HFF-Myc (cell line): ENCODE measurements at regions not wholly inside any gene's neighbourhood (a gene's known extent, or its start where the extent isn't known, plus 50 kb on each side); places are given as distances from the start of the nearest gene placed in this dataset.

Source experiments
- DNase-seq: peaks from one replicate; pipeline ENCODE4 v3.0.0-alpha.2; 2011; ENCODE audit warnings: low read depth; ENCODE audit errors: extremely low read depth
- H3K4me3 ChIP-seq: replicated peaks from 2 replicates; pipeline ENCODE4 v1.5.1; 2011; ENCODE audit warnings: low read depth, mild to moderate bottlenecking, control low read depth, low read length
- TF ChIP-seq, protein P1 (sequence below): IDR thresholded peaks from 2 replicates; pipeline ENCODE4 v1.5.1; 2012; ENCODE audit warnings: mild to moderate bottlenecking, low read depth, low read length, control low read depth; ENCODE audit errors: missing control alignments

DNA sequence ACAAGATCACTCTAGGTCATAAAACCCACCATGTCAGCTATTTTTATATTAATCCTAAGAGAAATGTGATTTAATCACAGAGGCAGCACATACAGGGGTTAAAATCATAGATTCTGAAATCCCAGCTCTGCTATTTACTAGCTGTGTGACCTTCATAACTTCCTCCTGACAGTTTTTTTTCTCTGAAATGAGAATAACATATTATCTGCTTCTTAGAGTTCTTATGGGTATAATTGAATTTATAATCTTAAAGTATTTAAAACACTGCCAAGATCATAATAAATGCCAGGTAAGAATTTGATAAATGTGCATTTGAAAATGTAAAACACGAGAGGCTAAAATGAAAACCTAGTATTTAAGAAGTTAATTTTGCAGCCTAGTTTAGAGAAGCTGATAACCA, 722.9 kb downstream of the SLITRK6 start:
- TF ChIP-seq, protein P1, sequence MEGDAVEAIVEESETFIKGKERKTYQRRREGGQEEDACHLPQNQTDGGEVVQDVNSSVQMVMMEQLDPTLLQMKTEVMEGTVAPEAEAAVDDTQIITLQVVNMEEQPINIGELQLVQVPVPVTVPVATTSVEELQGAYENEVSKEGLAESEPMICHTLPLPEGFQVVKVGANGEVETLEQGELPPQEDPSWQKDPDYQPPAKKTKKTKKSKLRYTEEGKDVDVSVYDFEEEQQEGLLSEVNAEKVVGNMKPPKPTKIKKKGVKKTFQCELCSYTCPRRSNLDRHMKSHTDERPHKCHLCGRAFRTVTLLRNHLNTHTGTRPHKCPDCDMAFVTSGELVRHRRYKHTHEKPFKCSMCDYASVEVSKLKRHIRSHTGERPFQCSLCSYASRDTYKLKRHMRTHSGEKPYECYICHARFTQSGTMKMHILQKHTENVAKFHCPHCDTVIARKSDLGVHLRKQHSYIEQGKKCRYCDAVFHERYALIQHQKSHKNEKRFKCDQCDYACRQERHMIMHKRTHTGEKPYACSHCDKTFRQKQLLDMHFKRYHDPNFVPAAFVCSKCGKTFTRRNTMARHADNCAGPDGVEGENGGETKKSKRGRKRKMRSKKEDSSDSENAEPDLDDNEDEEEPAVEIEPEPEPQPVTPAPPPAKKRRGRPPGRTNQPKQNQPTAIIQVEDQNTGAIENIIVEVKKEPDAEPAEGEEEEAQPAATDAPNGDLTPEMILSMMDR: no peak
- no peak for DNase-seq

DNA sequence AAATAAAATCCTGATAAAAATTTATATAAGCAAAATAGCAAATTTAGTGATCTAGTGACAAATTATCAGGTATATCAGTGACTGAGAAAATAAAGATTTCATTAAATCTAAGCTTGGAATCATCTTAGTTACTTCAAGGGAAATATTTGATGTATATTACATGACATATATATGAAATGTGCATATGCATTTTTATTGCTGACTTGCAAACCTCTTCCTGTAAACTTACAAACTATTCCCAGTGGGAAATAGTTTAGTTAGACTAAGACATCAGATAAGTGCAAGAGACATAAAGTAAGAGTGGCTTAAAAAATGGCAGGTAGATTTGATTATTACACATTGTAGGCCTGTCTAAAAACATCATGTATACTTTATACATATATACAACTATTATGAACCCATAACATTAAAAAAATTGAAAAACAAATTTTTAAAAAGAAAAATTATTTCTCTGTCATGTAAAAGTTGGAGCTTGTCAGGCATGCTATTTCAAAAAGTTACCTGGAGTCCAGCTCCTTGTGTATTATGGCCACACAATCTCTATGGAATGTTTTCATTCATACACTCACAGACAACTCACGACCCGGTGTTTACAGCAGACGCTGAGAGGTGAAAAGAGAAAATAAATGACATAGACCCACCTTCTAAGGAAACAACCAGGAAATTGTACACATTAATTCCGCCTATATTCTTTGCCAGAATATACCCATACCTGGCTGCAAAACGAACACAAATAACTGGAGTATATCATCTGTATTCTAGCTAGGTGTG, 724.5 kb downstream of the SLITRK6 start:
- TF ChIP-seq, protein P1: no peak
- no peak overlapping the region for H3K4me3 ChIP-seq
- no peak for DNase-seq

More for the DNA sequence above, 722.9 kb downstream of the SLITRK6 start:
- no peak overlapping the region for H3K4me3 ChIP-seq

DNA sequence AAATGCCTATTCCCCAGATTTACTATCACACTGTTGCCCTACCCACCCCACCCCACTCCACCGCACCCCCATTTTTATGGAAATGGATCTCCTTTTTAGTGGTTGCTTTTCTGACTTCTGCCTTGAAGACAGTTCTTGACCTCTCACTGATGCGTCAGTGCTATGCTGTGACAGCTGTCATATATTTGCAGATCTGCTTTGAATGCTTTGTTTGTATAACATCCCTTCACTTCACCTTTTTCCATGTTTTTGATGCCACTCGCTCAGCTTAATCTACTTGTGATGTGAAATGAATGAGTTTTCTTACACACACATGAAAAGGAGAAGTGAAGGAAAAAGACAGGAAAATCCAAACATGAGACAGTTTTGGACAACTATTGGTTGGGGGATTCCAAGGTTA, 731.0 kb downstream of the SLITRK6 start:
- TF ChIP-seq, protein P1: no peak
- no peak overlapping the region for H3K4me3 ChIP-seq
- DNase-seq: no peak

DNA sequence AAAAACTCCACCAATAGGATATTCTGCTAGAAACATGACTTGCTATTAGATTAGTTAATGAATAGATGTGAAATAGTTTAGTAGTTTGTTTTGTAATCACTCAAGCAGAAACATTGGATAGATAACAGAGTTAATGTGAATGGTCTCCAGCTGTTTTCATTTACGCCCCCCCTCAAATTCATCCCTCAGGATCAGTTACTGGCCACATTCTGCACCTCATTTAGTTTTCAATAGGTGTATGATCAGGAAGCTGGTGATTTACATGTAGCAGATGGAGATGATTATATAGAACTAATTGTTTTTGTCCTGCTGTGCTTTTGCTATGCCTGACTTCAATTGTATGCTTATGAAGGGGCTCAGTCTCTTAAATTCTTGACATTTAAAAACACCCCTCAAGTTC, 759.0 kb downstream of the SLITRK6 start:
- TF ChIP-seq, protein P1: no peak
- no peak overlapping the region for H3K4me3 ChIP-seq
- no peak for DNase-seq

DNA sequence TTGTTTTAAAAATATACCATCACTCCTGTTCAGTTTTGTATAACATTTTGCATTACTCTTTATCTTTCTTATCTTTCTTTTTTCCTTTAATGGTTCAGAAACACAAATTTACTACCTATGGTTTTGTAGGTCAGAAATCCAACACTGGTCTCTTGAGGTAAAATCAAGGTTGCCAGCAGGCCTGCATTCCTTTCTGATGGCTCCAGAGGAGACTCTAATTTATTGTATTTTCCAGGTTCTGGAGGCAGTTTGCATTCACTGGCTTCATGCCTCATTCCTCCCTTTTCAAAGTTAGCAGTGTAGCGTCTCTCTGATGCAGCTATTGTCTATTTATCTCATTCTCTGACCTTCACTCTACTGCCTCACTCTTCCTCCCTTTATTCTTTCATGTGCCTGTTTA, 767.4 kb downstream of the SLITRK6 start:
- H3K4me3 ChIP-seq: no peak overlapping the region
- DNase-seq: no peak
- TF ChIP-seq, protein P1: no peak

DNA sequence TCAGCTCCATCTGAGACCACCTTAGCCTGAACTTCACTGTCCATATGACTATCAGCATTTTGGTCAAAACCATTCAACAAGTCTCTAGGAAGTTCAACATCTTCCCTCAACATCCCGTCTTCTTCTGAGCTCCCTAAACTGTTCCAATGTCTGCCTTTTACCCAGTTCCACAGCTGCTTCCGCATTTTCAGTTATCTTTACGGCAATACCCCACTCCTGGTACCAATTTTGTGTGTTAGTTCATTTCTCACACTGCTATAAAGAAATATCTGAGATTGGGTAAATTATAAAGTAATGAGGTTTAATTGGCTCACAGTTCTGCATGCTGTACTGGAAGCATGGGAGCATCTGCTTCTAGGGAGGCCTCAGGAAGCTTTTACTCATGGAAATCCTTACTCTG, 771.2 kb downstream of the SLITRK6 start:
- DNase-seq: no peak
- no peak overlapping the region for H3K4me3 ChIP-seq
- TF ChIP-seq, protein P1: no peak

DNA sequence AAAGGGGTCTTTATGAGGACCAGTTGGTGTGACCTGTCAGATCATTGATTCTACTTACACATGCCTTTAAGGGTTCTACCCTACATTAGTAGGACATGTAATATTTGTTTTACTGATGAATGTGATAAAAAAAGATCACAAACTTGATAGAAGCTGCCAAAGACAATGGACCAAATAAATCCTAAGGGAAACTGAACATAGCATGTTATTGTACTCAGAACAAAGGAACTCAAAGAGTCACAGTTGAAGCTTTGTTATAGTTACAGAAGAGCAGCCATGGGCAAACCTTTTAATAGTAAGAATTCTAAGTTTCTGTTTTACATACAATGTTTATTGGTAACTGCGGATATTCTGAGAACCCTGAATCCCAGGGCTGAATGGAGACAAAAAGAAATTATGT, 780.1 kb downstream of the SLITRK6 start:
- DNase-seq: no peak
- TF ChIP-seq, protein P1: no peak
- H3K4me3 ChIP-seq: no peak overlapping the region
